ENCODE measurements at regions not wholly inside any gene's neighbourhood (a gene's known extent, or its start where the extent isn't known, plus 50 kb on each side); places are given as distances from the start of the nearest gene placed in this dataset.

- no peak for DNase-seq (ENCODE audit: low read depth in 2 of 2)
- TF ChIP-seq CTCF (conservative IDR thresholded peaks at IDR 0.05 in 1 of 2, IDR thresholded peaks at IDR 0.05 in 1 of 2; ENCODE audit: low read depth in 1 of 2, low read length in 2 of 2) (no peak), EZH2 (IDR thresholded peaks at IDR 0.05; ENCODE audit: low read length, missing control alignments) (no peak)
- Histone ChIP-seq H3K79me2 (ENCODE audit: control insufficient read depth, insufficient read depth, low read length) (no peaks in the 10 kb centered on the region), H3K27ac (ENCODE audit: insufficient read depth, low read length) (no peak overlapping the region), H3K9me3 (ENCODE audit: control insufficient read depth, insufficient read depth, low read depth, low read length) (no peaks in the 10 kb centered on the region), H3K27me3 (ENCODE audit: control insufficient read depth, insufficient read depth, low read length) (no peaks in the 10 kb centered on the region), H2AFZ (ENCODE audit: low read length) (no peak overlapping the region), H3K4me2 (ENCODE audit: extremely low read depth, insufficient read depth, low read length) (no peak overlapping the region), H4K20me1 (ENCODE audit: control insufficient read depth, extremely low read depth, insufficient read depth, low read length) (no peaks in the 10 kb centered on the region), H3K9ac (ENCODE audit: insufficient read depth, low read length) (no peak overlapping the region), H3K4me1 (ENCODE audit: control insufficient read depth, extremely low read depth, insufficient read depth, low read length) (no peaks in the 10 kb centered on the region), H3K36me3 (ENCODE audit: control insufficient read depth, insufficient read depth, low read length) (no peaks in the 10 kb centered on the region), H3K4me3 (replicated peaks in 1 of 4; ENCODE audit: control extremely low read depth in 1 of 4, insufficient read depth in 1 of 4, low read depth in 3 of 4, low read length in 4 of 4) (no peak overlapping the region)
Observed at GRCh38 chrX:22616867-22617266, 344.2 kb downstream of the CBLL2 start.

- DNase-seq (ENCODE audit: low read depth in 2 of 2): no peak
- H3K9me3 ChIP-seq (ENCODE audit: control insufficient read depth, insufficient read depth, low read depth, low read length): no peaks in the 10 kb centered on the region
- no peak overlapping the region for H3K4me2 ChIP-seq (ENCODE audit: extremely low read depth, insufficient read depth, low read length)
Observed at GRCh38 chrX:22627576-22627975, 354.9 kb downstream of the CBLL2 start.

GRCh38 chrX:22628275-22628674, 355.6 kb downstream of the CBLL2 start:
- Histone ChIP-seq H3K36me3 (ENCODE audit: control insufficient read depth, insufficient read depth, low read length) (no peaks in the 10 kb centered on the region), H3K9ac (ENCODE audit: insufficient read depth, low read length) (no peak overlapping the region), H3K4me3 (replicated peaks in 1 of 4; ENCODE audit: control extremely low read depth in 1 of 4, insufficient read depth in 1 of 4, low read depth in 3 of 4, low read length in 4 of 4) (no peak overlapping the region), H4K20me1 (ENCODE audit: control insufficient read depth, extremely low read depth, insufficient read depth, low read length) (no peaks in the 10 kb centered on the region), H3K27ac (ENCODE audit: insufficient read depth, low read length) (no peak overlapping the region), H3K27me3 (ENCODE audit: control insufficient read depth, insufficient read depth, low read length) (no peaks in the 10 kb centered on the region), H3K4me1 (ENCODE audit: control insufficient read depth, extremely low read depth, insufficient read depth, low read length) (no peaks in the 10 kb centered on the region), H2AFZ (ENCODE audit: low read length) (no peak overlapping the region), H3K4me2 (ENCODE audit: extremely low read depth, insufficient read depth, low read length) (no peak overlapping the region), H3K79me2 (ENCODE audit: control insufficient read depth, insufficient read depth, low read length) (no peaks in the 10 kb centered on the region), H3K9me3 (ENCODE audit: control insufficient read depth, insufficient read depth, low read depth, low read length) (no peaks in the 10 kb centered on the region)
- no peak for DNase-seq (ENCODE audit: low read depth in 2 of 2)
- no peak for TF ChIP-seq EZH2 (IDR thresholded peaks at IDR 0.05; ENCODE audit: low read length, missing control alignments)
- TF ChIP-seq CTCF (conservative IDR thresholded peaks at IDR 0.05 in 1 of 2, IDR thresholded peaks at IDR 0.05 in 1 of 2; ENCODE audit: low read depth in 1 of 2, low read length in 2 of 2): no peak

More at GRCh38 chrX:22627576-22627975, 354.9 kb downstream of the CBLL2 start:
- H3K4me3 ChIP-seq (replicated peaks in 1 of 4; ENCODE audit: control extremely low read depth in 1 of 4, insufficient read depth in 1 of 4, low read depth in 3 of 4, low read length in 4 of 4): no peak overlapping the region
- no peak for TF ChIP-seq EZH2 (IDR thresholded peaks at IDR 0.05; ENCODE audit: low read length, missing control alignments)
- H3K9ac ChIP-seq (ENCODE audit: insufficient read depth, low read length): no peak overlapping the region
- no peaks in the 10 kb centered on the region for H3K36me3 ChIP-seq (ENCODE audit: control insufficient read depth, insufficient read depth, low read length)
- no peaks in the 10 kb centered on the region for H3K27me3 ChIP-seq (ENCODE audit: control insufficient read depth, insufficient read depth, low read length)
- H3K27ac ChIP-seq (ENCODE audit: insufficient read depth, low read length): no peak overlapping the region
- no peaks in the 10 kb centered on the region for H4K20me1 ChIP-seq (ENCODE audit: control insufficient read depth, extremely low read depth, insufficient read depth, low read length)
- H3K79me2 ChIP-seq (ENCODE audit: control insufficient read depth, insufficient read depth, low read length): no peaks in the 10 kb centered on the region
- no peaks in the 10 kb centered on the region for H3K4me1 ChIP-seq (ENCODE audit: control insufficient read depth, extremely low read depth, insufficient read depth, low read length)
- no peak overlapping the region for H2AFZ ChIP-seq (ENCODE audit: low read length)

Data from fibroblast of lung (primary cell).